NCI-H345 treated with DMSO at 0.1 percent for 48 hours (cell line): ENCODE measurements at regions not wholly inside any gene's neighbourhood (a gene's known extent, or its start where the extent isn't known, plus 50 kb on each side); places are given as distances from the start of the nearest gene placed in this dataset.
"Not testable (repeated sequence)": the region's sequence is repeated elsewhere in the genome, so short reads cannot be mapped to it uniquely, and the experiment has no call there.

ENCODE experiments used
- DNase-seq: peaks from one replicate; lab custom pipeline; 2025; ENCODE audit not compliant: unreplicated experiment; lab: John Stamatoyannopoulos, UW

GRCh38 chr2:129354631-129355030 is 624.8 kb upstream of the RAB6C start:
- DNase-seq: no peak

GRCh38 chr2:129361688-129362087 is 617.8 kb upstream of the RAB6C start:
- no peak for DNase-seq

GRCh38 chr2:129366263-129366662 is 613.2 kb upstream of the RAB6C start:
- DNase-seq: no peak

GRCh38 chr2:129367107-129367506 is 612.4 kb upstream of the RAB6C start:
- no peak for DNase-seq

GRCh38 chr2:129369437-129369836 is 610.0 kb upstream of the RAB6C start:
- DNase-seq: no peak

- no peak for DNase-seq
Measured at GRCh38 chr2:129374452-129374851, 605.0 kb upstream of the RAB6C start.

- no peak for DNase-seq
Measured at GRCh38 chr2:129375632-129376425, 603.6 kb upstream of the RAB6C start.

- DNase-seq: no peak
Measured at GRCh38 chr2:129376426-129377077, 602.9 kb upstream of the RAB6C start.

GRCh38 chr2:129377078-129377469 is 602.4 kb upstream of the RAB6C start:
- DNase-seq: no peak

- no peak for DNase-seq
Measured at GRCh38 chr2:129378186-129378585, 601.3 kb upstream of the RAB6C start.

- DNase-seq: no peak
Measured at GRCh38 chr2:129379411-129379810, 600.1 kb upstream of the RAB6C start.

- no peak for DNase-seq
Measured at GRCh38 chr2:129381789-129382188, 597.7 kb upstream of the RAB6C start.

GRCh38 chr2:129388870-129389269 is 590.6 kb upstream of the RAB6C start:
- no peak for DNase-seq

- no peak for DNase-seq
Measured at GRCh38 chr2:129393816-129394215, 585.6 kb upstream of the RAB6C start.

GRCh38 chr2:129396980-129397599 is 582.4 kb upstream of the RAB6C start:
- DNase-seq: peak; percentile 70

GRCh38 chr2:129400826-129401225 is 578.6 kb upstream of the RAB6C start:
- DNase-seq: peak; percentile 9

GRCh38 chr2:129402076-129402475 is 577.4 kb upstream of the RAB6C start:
- DNase-seq: no peak

GRCh38 chr2:129404000-129404685 is 575.3 kb upstream of the RAB6C start:
- DNase-seq: no peak

- no peak for DNase-seq
Measured at GRCh38 chr2:129408570-129408969, 570.9 kb upstream of the RAB6C start.

GRCh38 chr2:129417041-129417440 is 562.4 kb upstream of the RAB6C start:
- not testable (repeated sequence) for DNase-seq

- DNase-seq: no peak
Measured at GRCh38 chr2:129422028-129422427, 557.4 kb upstream of the RAB6C start.
